Colonic mucosa (tissue), 4 donors: ENCODE measurements at regions not wholly inside any gene's neighbourhood (a gene's known extent, or its start where the extent isn't known, plus 50 kb on each side); places are given as distances from the start of the nearest gene placed in this dataset.

Experiments
- DNase-seq: peaks from one replicate; pipeline ENCODE4 v3.0.0-alpha.2; 2020
- H3K27ac ChIP-seq: fragments of 200-600 bp; one replicate; pipeline ENCODE4 v1.8.0; 2021
- H3K27me3 ChIP-seq: fragments of 200-600 bp; one replicate; pipeline ENCODE4 v1.8.0; 2021
- H3K36me3 ChIP-seq: fragments of 200-600 bp; one replicate; pipeline ENCODE4 v1.8.0; 2021
- H3K4me1 ChIP-seq: fragments of 200-600 bp; one replicate; pipeline ENCODE4 v1.8.0; 2021; ENCODE audit warnings: mild to moderate bottlenecking
- H3K4me3 ChIP-seq: fragments of 200-600 bp; one replicate; pipeline ENCODE4 v1.8.0; 2021
- H3K9ac ChIP-seq, 2 donors: one replicate each; pipeline ENCODE4 v1.7.0; 2013; ENCODE audit warnings: control low read depth in 2 of 2, low read depth in 2 of 2, low read length in 2 of 2
- H3K9me3 ChIP-seq: fragments of 200-600 bp; one replicate; pipeline ENCODE4 v1.8.0; 2021
- intact Hi-C: fragments of 100-400 bp; cut with DNase I; formaldehyde crosslinking; loops from one replicate; pipeline ENCODE4 v1.14.1; 2022
- TF ChIP-seq, protein P1 (sequence below): fragments of 200-600 bp; IDR thresholded peaks from one replicate; pipeline ENCODE4 v1.8.0; 2022; ENCODE audit warnings: antibody characterized with exemption, mild to moderate bottlenecking
- donor health status: healthy.
- donor health status: DM: no; HTN: no; CAD: no.
- donor health status: DM: no; HTN: no; CAD: no.

DNA sequence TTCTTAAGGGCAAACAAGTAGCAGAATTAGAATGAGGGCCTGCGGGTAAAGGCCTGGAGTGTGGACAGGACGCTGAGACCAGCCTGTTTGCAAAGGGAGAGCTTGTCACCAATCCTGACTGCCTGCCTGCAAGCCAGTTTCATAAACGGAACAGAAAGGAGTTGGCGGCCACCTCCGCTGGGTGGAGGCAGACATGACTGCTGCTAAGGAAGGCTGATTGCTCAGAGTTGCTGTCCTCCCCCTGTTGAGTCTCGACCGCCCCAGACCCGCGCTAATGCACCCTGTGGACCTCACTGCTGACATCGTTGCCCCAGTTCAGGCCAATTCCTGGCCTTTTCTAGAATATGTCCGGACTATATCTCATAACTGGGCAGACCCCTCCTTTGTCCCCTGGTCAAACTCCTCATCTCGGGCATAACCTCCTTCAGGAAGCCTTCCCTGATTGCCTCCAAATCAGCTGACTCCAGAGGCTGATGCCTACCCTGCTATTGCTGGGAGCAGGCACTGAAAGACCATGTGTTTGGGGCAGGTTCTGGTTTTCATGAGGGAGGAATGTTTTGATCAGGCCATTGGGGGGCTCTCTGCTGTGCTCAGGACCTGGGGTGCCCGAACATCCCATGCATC is 153.0 kb upstream of the CIBAR2 start:
- no peak for DNase-seq
- Histone ChIP-seq H3K9ac (no peak overlapping the region), H3K4me1 (no peaks in the 10 kb centered on the region), H3K9me3 (no peaks in the 10 kb centered on the region), H3K36me3 (no peaks in the 10 kb centered on the region), H3K4me3 (no peak overlapping the region), H3K27ac (no peak overlapping the region), H3K27me3 (no peaks in the 10 kb centered on the region)
- intact Hi-C loops = no loop called here
- TF ChIP-seq, protein P1, sequence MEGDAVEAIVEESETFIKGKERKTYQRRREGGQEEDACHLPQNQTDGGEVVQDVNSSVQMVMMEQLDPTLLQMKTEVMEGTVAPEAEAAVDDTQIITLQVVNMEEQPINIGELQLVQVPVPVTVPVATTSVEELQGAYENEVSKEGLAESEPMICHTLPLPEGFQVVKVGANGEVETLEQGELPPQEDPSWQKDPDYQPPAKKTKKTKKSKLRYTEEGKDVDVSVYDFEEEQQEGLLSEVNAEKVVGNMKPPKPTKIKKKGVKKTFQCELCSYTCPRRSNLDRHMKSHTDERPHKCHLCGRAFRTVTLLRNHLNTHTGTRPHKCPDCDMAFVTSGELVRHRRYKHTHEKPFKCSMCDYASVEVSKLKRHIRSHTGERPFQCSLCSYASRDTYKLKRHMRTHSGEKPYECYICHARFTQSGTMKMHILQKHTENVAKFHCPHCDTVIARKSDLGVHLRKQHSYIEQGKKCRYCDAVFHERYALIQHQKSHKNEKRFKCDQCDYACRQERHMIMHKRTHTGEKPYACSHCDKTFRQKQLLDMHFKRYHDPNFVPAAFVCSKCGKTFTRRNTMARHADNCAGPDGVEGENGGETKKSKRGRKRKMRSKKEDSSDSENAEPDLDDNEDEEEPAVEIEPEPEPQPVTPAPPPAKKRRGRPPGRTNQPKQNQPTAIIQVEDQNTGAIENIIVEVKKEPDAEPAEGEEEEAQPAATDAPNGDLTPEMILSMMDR = no peak

DNA sequence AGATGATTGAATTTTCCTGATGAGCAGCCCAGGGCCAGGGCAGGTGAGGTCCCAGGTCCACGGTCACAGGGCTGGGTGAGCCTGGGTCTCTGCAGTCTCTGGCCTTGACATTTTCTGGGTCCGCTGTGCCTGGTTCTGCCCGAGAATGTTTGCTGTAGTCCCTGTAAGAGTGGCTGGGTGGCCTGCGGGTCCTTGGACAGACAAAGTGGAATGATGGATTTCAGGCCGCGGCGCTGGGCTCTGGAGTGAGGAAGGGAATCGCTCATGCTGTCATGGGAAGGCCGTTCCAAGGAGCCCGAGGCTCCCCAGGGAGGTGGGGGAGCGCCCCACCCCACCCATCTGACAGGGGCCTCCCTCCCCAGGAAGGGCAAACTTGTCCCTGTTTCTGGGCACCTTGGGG is 153.5 kb upstream of the CIBAR2 start:
- Histone ChIP-seq H3K9me3 (no peaks in the 10 kb centered on the region), H3K4me3 (no peak overlapping the region), H3K4me1 (no peaks in the 10 kb centered on the region), H3K27me3 (no peaks in the 10 kb centered on the region), H3K36me3 (no peaks in the 10 kb centered on the region), H3K9ac (no peak overlapping the region), H3K27ac (no peak overlapping the region)
- no peak for DNase-seq
- TF ChIP-seq, protein P1 = no peak
- intact Hi-C loops = no loop called here

DNA sequence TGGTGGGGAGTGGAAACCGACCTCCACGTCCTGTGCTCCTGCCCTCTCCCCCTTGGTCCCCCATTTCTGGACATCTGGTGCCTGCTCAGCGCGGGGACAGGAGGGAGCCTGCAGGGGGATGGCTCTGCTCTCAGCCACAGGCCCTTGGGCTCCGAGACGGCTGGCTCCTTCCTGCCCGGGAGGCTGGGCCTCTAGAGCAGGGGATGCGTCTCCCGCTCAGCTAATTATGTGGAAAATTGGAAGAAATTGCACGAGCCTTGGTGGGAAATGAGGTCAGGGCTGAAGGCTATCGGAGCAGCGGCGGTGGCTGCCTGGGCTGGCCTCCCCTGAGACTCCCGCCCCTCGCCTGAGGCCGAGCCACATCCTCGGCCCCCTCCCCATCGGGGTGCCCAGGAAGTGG is 154.6 kb upstream of the CIBAR2 start:
- Histone ChIP-seq H3K4me1 (no peaks in the 10 kb centered on the region), H3K9ac (no peak overlapping the region), H3K36me3 (no peaks in the 10 kb centered on the region), H3K27ac (no peak overlapping the region), H3K9me3 (no peaks in the 10 kb centered on the region), H3K4me3 (no peak overlapping the region), H3K27me3 (no peaks in the 10 kb centered on the region)
- TF ChIP-seq, protein P1 = no peak
- intact Hi-C loops = no loop called here
- no peak for DNase-seq

DNA sequence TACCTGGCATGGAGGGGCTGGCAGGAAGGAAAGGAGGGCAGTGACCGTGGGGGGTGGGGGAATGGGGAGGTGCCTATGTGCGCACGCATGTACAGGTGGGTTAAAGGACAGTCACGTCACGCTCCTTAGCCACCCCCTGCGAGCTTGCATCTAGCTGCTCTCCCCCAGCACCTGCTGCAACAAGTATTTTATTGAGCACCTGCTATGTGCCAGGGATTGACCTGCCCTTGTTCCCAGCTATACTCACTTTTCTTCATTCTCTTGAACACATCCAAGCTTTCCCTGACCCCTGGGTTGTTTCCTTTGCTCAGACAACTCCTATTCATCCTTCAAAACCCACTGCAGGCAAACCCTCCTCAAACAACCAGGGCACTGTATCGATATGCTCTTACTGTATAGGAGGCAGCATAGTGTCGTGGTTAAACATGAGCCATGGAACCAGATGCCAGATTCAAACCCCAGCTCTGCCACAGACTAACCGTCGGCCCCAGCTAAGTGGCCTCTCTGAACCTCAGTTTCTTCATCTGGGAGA is 155.2 kb upstream of the CIBAR2 start:
- Histone ChIP-seq H3K27ac (no peak overlapping the region), H3K9me3 (no peaks in the 10 kb centered on the region), H3K4me3 (no peak overlapping the region), H3K4me1 (no peaks in the 10 kb centered on the region), H3K9ac (no peak overlapping the region), H3K27me3 (no peaks in the 10 kb centered on the region), H3K36me3 (no peaks in the 10 kb centered on the region)
- no peak for DNase-seq
- TF ChIP-seq, protein P1 = no peak
- intact Hi-C loops = no loop called here

DNA sequence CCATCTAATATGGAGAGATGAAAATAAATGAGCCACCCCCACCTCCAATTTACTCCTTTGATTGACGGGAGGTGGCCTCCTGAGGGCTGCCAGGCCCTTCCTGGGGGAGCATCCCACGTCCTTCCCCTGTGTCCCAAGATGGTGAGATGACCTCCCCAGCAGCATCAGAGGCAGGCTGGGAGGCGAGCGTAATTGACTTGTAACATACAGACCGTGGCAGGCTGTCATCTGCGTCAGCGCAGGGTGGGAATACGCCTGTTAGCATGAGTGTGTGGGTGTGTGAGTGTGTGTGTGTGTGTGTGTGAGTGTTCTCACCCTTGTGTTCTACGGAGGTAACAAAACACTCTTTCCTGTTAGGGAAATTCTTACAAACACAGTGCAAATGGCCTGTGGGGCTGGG is 156.9 kb upstream of the CIBAR2 start:
- Histone ChIP-seq H3K36me3 (no peaks in the 10 kb centered on the region), H3K9ac (no peak overlapping the region), H3K9me3 (no peaks in the 10 kb centered on the region), H3K27ac (no peak overlapping the region), H3K27me3 (no peaks in the 10 kb centered on the region), H3K4me3 (no peak overlapping the region), H3K4me1 (no peaks in the 10 kb centered on the region)
- intact Hi-C loops = no loop called here
- TF ChIP-seq, protein P1 = no peak
- DNase-seq = no peak
